ENCODE measurements at regions not wholly inside any gene's neighbourhood (a gene's known extent, or its start where the extent isn't known, plus 50 kb on each side); places are given as distances from the start of the nearest gene placed in this dataset.

DNA sequence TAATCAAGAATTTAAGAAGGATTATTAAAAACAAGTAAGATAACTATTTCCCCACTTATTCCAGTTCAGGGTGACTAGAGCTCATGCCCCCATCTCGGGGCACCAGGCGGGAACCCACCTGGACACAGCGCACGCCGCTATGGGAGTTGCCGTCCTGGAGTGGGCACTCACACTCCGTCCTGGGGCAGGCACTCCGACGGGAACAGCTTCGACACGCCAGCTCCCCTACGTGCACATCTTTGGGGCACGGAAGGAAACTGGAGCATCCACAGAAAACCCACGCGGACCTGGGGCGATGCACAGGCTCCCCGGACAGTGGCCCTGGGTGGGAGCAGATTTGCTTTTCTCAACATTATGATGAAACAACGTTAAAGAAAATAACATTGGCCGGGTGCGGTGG is 52.0 kb upstream of the GATA5 start:
- no peak for DNase-seq (ENCODE audit: low read depth in 2 of 2)

DNA sequence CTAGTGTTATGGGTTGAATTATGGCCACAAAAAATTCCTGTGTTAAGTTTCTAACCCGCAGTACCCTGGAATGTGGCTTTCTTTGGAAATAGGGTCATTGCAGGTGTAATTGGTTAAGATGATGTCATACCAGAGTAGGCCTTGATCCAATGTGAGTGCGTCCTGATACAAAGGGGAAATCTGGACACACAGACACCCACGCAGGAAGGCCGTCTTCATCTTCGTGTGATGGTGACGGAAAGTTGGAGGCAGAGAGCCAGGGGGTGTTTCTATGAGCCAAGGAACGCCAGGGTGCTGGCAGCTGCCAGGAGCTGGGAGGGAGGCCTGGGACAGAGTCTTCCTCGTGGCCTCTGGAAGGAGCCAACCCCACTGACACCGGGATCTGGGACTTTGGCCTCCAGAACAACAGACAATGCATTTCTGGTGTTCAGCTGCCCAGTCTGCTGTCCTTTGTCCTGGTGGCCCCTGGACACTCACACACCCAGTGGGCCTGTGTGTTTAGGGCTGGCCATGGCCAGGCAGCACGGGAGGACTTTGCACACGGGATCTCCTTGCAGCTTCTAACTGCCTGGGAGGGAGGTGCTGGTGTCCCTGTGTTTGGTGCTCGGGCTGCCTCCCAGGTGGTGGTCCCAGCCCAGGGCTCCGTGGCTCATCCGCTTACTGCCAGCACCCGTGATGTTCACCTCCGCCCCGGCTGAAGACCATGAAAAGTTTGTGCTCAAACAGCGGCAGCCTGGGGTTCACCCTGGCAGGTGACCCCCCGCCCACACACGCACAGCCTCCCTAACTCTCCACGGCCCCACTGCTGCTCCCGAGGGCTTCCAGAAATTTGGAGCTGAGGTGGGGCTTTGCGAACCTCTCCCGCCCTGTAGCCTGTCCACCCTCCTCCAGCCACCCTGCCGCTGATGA is 53.4 kb upstream of the GATA5 start:
- no peak for DNase-seq (ENCODE audit: low read depth in 2 of 2)

DNA sequence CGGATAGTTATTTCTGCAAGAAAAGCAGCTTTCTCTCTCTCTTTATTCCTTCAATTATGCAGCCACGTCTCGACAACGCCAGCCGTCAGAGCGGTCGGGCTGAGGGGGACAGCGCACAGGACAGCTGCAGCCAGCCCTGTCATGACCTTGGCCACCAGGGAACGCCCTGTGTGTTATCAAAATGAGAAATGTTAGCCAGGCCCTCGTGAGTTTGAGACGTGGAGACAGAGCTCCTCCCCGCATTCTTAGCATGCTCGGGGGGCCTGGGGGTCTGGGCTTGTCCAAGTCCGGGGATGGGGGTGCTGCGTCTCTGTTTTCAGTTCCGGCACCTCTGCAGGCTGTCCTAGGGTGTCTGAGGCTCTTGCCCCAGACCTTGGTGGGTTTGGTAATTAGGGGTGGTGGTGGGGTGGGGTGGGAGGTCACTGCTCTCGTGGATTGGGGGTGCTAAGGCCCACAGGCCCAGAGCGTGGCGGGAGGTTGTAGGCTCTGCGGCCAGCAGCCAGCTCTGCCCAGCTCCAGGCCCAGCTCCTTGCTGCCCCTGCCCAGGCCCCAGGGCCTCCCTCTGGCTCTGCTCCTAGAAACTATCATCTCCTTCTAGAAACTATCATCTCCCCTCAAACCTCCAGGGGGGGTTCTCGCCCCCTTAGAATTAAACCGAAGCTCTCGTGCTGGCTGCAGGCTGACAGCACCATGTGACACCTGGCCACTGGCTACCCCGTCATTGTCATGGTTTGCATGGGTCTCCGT is 54.3 kb upstream of the GATA5 start:
- no peak for DNase-seq (ENCODE audit: low read depth in 2 of 2)

DNA sequence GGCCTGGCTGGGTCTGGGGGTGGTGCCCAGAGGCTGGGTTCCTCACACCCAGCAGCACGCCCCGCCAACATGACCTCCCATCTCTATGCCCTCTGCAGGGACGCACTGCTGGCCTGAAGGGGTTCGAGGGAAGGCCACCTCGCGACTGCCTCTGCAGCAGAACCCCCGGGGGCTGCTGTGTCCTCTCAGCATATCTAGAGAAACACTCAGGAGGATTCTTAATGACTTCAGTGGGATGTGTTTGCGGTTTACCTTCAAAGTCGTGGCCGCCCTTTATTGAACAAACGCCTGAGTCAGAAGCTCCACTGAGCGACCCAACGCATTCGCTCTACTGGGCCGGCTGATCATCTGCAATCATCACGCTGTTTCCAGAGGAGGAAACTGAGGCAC is 54.8 kb upstream of the GATA5 start:
- no peak for DNase-seq (ENCODE audit: low read depth in 2 of 2)

DNA sequence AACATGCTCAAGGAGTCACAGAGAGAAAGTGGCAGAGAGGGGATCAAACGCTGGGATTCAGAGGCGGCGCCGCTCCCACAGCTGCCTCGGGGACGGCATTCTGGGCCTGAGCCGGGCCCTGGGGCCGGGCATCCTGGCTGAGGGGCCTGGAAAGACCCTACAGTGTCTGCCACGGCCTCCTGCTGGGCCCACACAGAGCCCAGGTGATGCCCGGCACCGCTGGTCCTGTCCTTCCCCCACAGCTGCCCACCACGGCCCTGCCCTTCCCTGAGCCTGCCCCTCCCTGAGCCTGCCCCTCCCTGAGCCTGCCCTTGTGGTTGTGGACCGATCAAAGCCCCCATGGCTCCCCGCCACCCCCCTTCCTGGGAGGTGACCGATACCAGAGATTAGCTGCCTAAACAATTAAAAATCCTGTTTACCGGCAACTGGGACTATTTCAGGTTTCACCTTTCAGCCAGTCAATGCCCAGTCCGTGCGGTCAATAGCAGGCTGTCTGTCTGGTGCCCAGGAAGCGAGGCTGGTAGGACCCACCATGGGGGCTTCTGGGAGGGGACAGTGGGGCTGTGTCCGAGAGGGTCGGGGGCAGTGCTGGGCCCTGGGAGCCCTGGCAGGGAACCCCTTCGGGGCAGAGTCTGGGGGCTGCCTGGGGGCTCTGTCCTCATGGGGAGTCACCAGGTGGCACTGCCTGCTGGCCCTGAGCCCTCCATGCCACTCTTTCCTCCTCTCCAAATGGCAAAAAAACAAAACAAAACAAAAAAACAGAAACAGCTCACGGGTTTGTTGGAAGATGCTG is 55.4 kb upstream of the GATA5 start:
- no peak for DNase-seq (ENCODE audit: low read depth in 2 of 2)

DNA sequence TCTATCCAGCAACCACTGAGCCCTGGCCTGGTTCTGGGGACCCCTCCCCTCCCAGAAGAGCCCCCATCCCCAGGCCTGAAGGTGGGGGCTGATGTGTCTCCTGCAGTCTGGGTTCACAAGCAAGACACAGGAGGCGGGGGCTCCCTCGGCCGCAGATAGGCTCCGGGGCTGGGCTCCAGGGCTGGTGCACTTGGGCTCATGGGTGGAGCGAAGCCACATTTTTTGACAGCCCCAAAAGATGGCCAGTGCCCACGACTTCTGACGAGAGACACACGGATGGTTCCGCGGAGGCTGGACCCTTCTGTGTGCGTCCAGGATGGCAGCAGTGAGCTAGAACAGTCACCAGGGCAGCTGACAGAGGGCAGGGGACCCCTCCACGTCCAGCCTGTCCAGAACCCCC is 57.1 kb upstream of the GATA5 start:
- DNase-seq (ENCODE audit: low read depth in 2 of 2), result no peak

DNA sequence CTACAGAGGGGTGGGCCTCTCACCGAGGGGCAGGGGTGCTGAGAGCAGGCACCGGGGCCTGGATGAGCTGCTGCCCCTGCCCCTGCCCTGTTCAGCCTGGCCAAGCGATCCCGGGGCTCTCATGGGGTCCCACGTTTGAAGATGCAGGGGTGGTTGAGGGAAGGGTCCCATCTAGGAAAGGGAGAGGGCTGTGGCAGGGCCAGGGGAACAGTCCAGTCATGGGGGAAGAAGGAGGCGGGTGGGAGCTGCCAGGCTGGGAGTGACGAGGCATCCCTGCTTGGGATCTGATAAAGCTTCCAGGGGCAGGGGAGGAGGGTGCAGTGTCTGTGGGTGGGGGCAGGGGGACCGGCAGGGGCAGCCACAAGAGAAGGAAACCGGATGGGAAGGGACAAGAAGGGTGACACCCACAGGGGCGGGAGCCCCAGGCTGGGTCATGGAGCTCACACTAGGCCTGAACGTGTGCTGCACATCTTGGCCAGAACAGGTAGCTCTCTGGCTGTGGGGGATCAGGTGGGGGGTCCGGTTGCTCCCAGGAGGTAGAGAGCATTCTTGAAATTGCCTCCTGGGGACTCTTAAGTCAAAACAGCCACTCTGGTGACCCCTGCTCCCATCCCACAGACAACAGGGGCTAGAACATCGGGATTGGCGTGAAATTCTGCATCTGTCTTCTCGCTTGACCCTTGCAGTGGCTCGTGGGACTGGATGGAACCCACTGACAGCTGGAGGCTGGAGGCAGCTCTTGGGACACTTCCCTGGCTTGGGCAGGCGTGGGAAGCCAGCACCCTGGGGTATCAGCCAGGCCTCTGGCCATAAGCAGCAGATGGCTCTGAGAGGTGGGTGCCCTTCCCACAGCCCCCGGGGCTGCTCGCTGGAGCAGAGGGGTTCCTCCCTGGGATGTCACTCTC is 58.0 kb upstream of the GATA5 start:
- no peak for DNase-seq (ENCODE audit: low read depth in 2 of 2)

DNA sequence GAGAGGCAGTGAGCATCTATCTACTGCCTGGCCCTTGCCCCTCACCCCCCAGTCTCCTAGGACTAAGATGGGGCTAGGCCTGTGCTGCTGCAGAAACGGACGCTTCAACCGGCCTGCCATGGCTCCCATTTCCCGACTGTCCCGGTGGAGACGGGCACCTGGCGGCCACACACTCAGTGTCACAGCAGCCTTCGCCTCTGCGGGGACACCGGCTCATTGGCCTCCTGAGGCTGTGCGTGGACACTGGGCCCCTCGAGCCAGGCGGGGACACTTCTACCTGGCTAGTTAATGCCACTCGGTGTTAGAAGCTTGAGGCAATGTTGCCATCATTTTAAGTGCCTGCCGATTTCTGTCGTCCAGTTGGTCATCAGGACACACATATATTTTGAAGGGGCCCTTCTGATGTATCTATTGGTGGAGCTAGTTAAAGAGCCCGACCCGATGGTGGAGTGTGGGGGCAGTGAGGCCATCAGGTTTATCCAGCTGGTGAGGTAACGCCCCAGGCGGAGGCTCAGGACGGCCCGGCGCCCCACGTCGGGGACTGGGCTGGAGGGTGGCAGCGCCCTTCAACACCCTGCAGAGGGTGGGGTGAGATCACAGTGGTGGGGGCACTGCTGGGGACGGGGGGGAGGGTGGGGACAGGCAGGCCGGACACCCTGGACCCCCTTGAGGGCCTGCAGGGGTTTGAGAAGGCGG is 58.9 kb upstream of the GATA5 start:
- no peak for DNase-seq (ENCODE audit: low read depth in 2 of 2)

DNA sequence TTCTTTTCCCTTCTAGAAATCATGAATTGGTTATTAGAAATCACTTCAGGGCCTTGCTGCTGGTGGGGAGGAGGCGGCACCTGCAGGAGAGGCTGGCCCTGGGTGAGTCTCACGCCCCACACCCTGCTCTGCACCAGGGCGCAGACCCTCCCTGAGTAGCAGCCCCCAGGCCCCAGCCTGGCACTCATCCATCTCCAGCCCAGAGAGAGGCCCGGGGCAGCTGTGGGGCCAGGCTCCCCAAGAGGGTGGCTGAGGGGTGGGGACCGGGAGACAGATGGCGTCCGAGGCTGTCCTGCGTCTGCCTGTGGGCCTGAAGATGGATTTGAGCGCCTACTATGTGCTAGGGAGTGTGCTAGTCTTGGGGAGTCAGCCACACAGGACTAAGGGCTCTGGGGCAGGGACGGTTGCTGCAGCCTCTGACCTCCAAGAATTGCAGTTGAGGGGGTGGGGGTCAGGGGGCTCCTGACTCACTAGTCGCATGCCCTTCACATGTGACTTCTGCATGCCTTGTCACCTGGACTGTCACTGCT is 59.6 kb upstream of the GATA5 start:
- DNase-seq (ENCODE audit: low read depth in 2 of 2), result no peak

DNA sequence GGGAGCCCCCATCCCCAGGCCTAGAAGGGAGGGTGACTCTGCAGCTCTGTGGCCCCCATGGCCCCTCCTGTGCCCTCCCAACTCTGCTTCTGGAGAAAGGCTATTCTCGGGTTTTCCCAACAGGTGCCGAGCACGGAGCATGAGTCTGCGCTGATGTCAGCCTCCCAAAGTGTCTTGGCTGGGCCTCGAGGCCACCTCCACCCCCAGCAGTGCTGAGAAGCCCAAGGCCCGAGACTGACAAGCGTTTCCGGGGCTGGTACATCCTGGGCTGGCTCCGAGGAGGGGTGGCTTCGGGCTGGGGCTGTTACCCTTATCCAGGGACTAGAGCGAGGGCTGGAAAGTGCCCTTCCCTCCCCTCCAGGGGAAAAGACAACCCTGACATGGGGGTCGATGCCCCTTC is 60.2 kb upstream of the GATA5 start:
- no peak for DNase-seq (ENCODE audit: low read depth in 2 of 2)

DNA sequence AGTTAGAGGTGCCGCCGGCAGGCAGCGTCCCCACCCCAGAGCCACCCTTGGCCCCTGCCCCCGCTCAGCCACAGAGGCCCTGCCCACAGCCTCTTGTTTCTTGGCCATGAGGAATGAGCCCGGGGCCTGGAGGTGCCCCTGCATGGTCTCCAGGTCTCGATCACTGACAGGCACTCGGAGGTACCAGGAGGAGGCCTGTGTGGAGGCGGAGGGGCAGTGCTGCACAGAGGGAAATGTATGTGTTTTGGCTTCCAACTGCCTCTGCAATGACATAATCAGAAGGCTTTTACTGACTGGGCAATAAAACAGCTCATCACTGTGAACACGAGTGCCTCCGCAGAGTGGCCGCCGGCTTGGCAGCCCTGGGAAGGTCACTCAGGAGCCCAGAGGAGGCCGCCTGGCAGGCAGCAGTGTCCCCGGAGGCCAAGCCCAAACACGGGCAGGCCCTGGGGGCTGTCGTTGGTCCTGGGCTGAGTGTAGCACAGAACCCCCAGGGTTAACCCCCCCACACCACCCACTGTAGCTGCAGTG is 61.1 kb upstream of the GATA5 start:
- DNase-seq (ENCODE audit: low read depth in 2 of 2), result no peak

DNA sequence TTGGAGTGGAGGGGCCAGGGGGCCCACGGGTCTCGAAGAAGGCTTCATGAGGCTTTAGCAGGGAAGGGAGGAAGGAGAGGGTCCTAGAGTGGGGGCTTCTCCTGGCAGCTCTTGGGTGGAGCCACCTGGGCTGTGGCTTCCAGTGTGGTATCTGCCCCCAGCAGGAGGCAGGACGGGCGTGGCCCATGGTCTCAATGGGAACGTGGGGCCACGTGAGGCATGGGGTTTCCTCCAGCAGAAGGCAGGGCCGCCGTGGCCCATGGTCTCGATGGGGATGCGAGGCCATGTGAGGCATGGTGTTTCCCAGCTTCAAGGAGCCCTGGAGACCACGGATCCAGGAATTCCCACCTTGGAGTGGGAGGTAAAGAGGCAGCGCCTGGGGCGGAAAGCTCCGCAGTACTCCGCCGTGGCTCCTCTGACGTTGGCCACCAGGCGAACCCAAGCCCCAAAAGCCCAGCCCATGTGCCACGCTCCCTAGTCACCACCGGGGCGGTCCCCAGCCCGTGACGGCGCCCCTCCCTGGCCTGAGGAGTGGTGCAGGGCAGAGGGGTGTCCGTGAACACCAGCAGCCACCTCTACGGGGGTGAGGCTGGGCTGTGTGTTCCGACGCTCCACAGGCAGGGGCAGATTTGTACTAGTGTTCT is 62.0 kb upstream of the GATA5 start:
- no peak for DNase-seq (ENCODE audit: low read depth in 2 of 2)

DNA sequence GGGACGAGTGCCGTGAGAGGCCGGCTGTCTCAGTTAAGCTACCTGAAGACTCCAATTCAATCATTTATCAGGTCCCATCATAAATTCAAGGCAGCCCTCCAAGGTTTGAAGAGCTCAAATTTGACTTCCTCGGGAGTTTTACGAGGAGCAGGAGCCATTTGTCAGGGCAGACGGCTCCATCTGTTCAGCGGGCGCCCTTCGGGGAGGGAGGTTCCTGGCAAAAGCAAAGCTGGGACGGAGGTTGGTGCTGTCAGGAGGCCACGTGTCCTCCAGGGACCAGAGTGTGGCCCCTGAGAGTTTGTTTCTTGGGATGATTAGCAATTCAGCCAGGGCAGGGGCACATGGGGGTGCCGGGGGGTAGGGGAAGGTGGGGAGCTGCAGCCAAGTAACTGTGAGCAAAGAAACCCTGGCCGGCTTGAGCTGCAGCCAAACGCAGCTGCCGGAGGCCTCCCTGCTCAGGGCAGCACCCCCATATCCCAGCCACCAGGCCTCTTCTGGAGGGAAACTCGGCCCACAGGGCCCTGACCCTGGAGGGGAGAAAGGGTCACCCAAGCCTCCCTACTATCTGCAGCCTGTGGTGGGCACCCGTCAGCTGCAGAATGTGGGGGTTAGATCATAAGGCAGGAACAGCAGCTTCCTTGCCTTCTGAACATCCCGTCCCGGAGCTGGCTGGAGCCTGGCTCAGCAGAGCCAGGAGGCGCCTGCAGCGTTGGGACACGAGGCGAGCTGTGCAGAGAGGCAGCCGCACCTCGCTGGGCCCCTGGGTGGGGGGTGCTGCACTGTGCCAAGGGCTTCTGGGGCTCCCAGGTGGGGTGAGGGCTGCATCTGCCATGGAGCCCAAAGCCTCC is 63.6 kb upstream of the GATA5 start:
- no peak for DNase-seq (ENCODE audit: low read depth in 2 of 2)

DNA sequence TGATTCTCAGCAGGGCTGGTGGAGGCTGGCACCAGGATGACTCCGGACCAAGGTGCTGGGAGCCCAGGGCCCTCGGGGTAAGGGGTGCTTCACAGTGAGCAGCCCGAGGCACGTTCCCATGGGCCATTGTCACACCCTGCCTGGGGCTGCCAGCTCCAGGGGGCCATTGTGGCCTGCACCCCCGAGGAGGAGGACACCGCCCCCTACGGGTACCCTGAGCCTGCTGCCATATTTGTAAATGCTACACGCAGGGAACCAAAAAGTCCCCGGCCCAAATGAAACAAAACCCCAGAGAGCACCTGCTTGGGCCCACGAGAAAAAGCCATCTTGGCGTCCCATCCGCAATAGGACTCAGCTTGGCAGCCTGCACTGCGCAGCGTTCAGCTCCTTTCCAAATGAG is 64.7 kb upstream of the GATA5 start:
- no peak for DNase-seq (ENCODE audit: low read depth in 2 of 2)

DNA sequence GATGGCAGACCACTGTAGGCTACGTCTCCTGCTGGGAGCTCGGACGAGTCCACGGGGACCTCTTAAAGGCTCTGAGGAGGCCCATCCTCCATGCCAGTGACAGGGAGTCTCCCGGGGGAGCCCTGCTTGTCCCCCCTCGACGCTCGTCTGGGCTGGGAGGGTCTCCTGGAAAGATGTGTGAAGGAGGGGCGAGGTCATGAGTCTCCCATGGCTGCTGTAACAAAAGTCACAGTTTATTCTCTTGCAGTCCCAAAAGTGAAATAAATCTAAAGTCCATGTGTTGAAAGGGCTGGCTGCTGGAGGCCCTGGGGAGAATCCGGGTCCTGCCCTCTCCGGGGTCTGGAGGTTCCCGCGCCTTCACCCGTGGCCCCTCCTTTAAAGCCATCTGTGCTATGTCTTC is 67.1 kb upstream of the GATA5 start:
- no peak for DNase-seq (ENCODE audit: low read depth in 2 of 2)

DNA sequence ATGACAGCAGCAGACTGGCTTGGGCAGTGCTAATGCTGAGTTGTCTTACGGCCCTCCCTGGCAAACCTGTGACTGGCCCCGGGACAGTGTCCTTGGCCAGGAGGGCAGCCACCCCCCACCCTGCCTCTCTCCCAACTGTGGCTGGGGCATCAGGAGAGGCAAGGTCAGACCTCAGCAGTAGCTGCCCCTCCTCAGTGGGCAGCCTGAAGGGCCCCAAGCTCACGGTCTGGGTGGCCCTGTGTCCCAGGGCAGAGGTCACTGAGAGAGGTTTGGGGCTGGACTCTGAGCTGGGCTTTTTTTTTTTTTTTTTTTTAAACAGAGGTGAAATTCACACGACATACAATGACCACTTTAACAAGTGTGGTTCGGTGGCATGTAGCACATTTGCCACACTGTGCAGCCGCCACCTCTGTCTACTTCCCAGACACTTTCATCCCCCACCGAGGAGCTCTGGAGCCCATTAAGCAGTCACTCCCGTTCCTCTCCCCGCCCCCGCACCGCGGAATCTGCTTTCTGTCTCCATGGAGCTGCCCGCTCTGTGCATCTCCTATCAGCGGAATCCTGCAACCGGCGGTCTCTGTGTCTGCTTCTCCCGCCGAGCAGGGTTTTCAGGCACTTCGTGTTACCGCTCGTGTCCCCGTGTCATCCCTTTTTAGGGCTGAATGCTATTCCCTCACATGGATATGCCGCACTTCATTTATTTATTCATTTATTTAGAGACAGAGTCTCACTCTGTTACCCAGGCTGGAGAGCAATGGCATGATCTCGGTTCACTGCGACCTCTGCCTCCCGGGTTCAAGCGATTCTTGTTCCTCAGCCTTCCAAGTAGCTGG is 67.9 kb upstream of the GATA5 start:
- no peak for DNase-seq (ENCODE audit: low read depth in 2 of 2)

DNA sequence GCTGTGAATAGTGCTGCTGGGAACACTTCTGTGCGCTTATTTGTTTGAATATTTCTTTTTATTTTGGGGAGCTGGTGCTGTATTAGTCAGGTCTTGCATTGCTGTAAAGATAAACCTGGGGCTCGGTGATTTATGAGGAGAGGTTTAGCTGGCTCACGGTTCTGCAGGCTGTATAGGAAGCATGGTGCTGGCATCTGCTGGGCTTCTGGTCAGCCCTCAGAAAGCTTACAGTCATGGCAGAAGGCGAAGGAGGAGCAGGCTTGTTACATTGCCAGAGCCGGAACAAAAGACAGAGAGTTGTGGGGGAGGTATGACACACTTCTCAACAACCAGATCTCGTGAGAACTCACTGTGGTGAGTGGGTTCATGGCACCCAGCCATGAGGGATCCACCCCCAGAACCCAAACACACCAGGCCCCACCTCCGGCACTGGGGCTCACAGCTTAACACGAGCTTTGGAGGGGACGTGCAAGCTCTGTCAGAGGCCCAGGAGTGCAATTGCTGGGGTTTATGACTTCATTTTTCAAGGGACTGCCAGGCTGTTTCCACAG is 68.8 kb upstream of the GATA5 start:
- no peak for DNase-seq (ENCODE audit: low read depth in 2 of 2)

DNA sequence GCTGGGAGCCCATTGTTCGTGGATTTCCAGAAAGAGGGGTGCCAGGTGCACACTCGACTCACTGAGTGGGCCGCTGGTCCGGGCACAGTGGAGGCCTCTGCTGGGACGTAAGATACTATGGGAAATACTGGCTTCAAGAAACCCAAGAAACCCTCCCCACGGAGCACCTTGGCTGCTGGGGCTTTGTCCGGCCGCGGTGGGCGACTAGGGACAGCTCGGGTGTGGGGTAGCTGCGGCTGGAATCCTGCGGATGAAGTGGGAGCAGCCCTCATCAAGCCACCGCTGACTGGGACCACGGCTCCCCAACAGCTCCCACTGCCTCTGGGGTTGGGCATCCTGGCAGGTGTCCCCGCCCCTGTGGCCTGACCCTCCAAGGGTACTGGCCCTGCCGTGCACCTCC is 69.5 kb upstream of the GATA5 start:
- no peak for DNase-seq (ENCODE audit: low read depth in 2 of 2)
